Thyroid gland (tissue), 4 donors: ENCODE measurements at regions not wholly inside any gene's neighbourhood (a gene's known extent, or its start where the extent isn't known, plus 50 kb on each side); places are given as distances from the start of the nearest gene placed in this dataset.

Source experiments
- POLR2A ChIP-seq, 2 donors: fragments of 450-650 bp; IDR thresholded peaks; one replicate each; pipeline ENCODE4 v1.6.1; 2017; ENCODE audit warnings: antibody characterized with exemption in 2 of 2, mild to moderate bottlenecking in 2 of 2, moderate library complexity in 1 of 2
- TF ChIP-seq, protein P1 (sequence below), 6 experiments: fragments of 200-600 bp in 3 of 6; fragments of 450-650 bp in 3 of 6; sonication (generic) in 3 of 6; IDR thresholded peaks; one replicate each; pipeline ENCODE4 v1.5.1; 2016 to 2019; ENCODE audit warnings: antibody characterized with exemption in 6 of 6, mild to moderate bottlenecking in 2 of 6, inconsistent platforms in 1 of 6, moderate library complexity in 1 of 6

GRCh38 chr5:87827539-87827938, 414.8 kb upstream of the CCNH start:
- TF ChIP-seq, protein P1, sequence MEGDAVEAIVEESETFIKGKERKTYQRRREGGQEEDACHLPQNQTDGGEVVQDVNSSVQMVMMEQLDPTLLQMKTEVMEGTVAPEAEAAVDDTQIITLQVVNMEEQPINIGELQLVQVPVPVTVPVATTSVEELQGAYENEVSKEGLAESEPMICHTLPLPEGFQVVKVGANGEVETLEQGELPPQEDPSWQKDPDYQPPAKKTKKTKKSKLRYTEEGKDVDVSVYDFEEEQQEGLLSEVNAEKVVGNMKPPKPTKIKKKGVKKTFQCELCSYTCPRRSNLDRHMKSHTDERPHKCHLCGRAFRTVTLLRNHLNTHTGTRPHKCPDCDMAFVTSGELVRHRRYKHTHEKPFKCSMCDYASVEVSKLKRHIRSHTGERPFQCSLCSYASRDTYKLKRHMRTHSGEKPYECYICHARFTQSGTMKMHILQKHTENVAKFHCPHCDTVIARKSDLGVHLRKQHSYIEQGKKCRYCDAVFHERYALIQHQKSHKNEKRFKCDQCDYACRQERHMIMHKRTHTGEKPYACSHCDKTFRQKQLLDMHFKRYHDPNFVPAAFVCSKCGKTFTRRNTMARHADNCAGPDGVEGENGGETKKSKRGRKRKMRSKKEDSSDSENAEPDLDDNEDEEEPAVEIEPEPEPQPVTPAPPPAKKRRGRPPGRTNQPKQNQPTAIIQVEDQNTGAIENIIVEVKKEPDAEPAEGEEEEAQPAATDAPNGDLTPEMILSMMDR (IDR thresholded peaks at IDR 0.05) = no peak
- no peak for TF ChIP-seq POLR2A (IDR thresholded peaks at IDR 0.05)
